Heart left ventricle (tissue), 16 donors: ENCODE measurements at regions not wholly inside any gene's neighbourhood (a gene's known extent, or its start where the extent isn't known, plus 50 kb on each side); places are given as distances from the start of the nearest gene placed in this dataset.

ENCODE experiments used
- ATAC-seq, 4 donors: fragments of 200-7000 bp; cut with Tn5 transposase; one replicate each; pipeline ENCODE4 v1.9.1; 2020 to 2022; ENCODE audit warnings: moderate library complexity in 4 of 4, mild to moderate bottlenecking in 3 of 4, moderate number of reproducible peaks in 1 of 4
- DNase-seq, 5 donors: peaks; one replicate each; pipeline ENCODE4 v3.0.0-alpha.2; 2020
- H3K27ac ChIP-seq, 12 donors: fragments of 200-600 bp; sonication (generic) in 4 of 12; one replicate each; pipeline versions ENCODE4 v1.5.0 to v1.8.0; 2016 to 2022; ENCODE audit warnings: mild to moderate bottlenecking in 2 of 12
- H3K27me3 ChIP-seq, 9 donors: fragments of 200-600 bp; sonication (generic) in 2 of 9; one replicate each; pipeline versions ENCODE4 v1.5.1 to v1.8.0; 2016 to 2022; ENCODE audit warnings: mild to moderate bottlenecking in 3 of 9
- H3K36me3 ChIP-seq, 9 donors: fragments of 200-600 bp; sonication (generic) in 2 of 9; one replicate each; pipeline versions ENCODE4 v1.5.0 to v1.8.0; 2018 to 2022; ENCODE audit warnings: mild to moderate bottlenecking in 2 of 9
- H3K4me1 ChIP-seq, 12 donors: fragments of 200-600 bp; sonication (generic) in 4 of 12; one replicate each; pipeline versions ENCODE4 v1.5.0 to v1.8.0; 2016 to 2022; ENCODE audit warnings: mild to moderate bottlenecking in 3 of 12
- H3K4me3 ChIP-seq, 12 donors: fragments of 200-600 bp; sonication (generic) in 4 of 12; one replicate each; pipeline versions ENCODE4 v1.5.0 to v1.8.0; 2017 to 2022; ENCODE audit warnings: mild to moderate bottlenecking in 9 of 12, moderate library complexity in 4 of 12
- H3K9me3 ChIP-seq, 12 donors: fragments of 200-600 bp; sonication (generic) in 4 of 12; one replicate each; pipeline versions ENCODE4 v1.5.0 to v1.8.0; 2016 to 2022; ENCODE audit warnings: mild to moderate bottlenecking in 1 of 12
- CTCF ChIP-seq, 12 donors: fragments of 200-600 bp; sonication (generic) in 4 of 12; IDR thresholded peaks; one replicate each; pipeline versions ENCODE4 v1.5.0 to v1.8.0; 2018 to 2022; ENCODE audit warnings: antibody characterized with exemption in 12 of 12, mild to moderate bottlenecking in 5 of 12
- POLR2A ChIP-seq, 2 donors: fragments of 450-650 bp; IDR thresholded peaks; one replicate each; pipeline ENCODE4 v1.6.1; 2017; ENCODE audit warnings: antibody characterized with exemption in 2 of 2, mild to moderate bottlenecking in 2 of 2, moderate library complexity in 2 of 2
- WGBS, 4 donors: extraction: QIAGEN DNeasy Blood & Tissue Kit in 2 of 4; methylation state at CpG; one replicate each; pipeline versions ENCODE4 v1.1.5 to v1.1.7; 2013 to 2018; 5-methylcytosine and 5-hydroxymethylcytosine counted together
- intact Hi-C, 10 donors: fragments of 100-400 bp; cut with DNase I; formaldehyde crosslinking; loops; one replicate each; pipeline versions ENCODE4 v1.11.1 to v1.14.2; 2022
- donor health status: ischemic (EF 13 %, LVEDD 7.1; RV severe dilation, severe dysfunction).
- donor health status: healthy with polysubstance abuse.
- donor health status: DM: no; HTN: yes; CAD: no.
- donor health status: DM: no; HTN: no; CAD: no.
- donor health status: ischemic (EF 25% LVEDD 6.9; RV normal size, moderate dysfunction).
- donor health status: ischemic (EF 25% LVEDD 5.7; RV mildly dilated, moderate dysfunction).
- donor health status: healthy.
- donor health status: DM: yes; HTN: yes; CAD: no.
- donor health status: ischemic (EF 35%, LVEDD 5.7; RV mildly dilated, moderate dysfunction).
- donor health status: nonischemic (EF 11% LVEDD 7.7; RV severe dilation, severe dysfunction).
- donor health status: DM: yes; HTN: yes; CAD: no.
- donor health status: PGD.
- donor health status: ischemic (EF 29% LVEDD 5.4; RV normal size, mild dysfunction).
- donor health status: nonischemic (EF 23%, LVEDD 6.1; RV moderate dilation, normal function).

GRCh38 chr10:131846240-131847101 lies 54.3 kb upstream of the PPP2R2D start:
- Histone ChIP-seq H3K36me3 (no peaks in the 10 kb centered on the region), H3K4me3 (no peak overlapping the region), H3K4me1 (no peaks in the 10 kb centered on the region), H3K9me3 (no peaks in the 10 kb centered on the region), H3K27ac (no peak overlapping the region), H3K27me3 (no peaks in the 10 kb centered on the region)
- DNase-seq (peak in 2 of 5 donors; percentile 3 to 13), ATAC-seq (no peak)
- WGBS, 4 donors = 58 to 67% (median 62%) methylated on average over 23 to 26 of the region's 26 CpGs
- TF ChIP-seq CTCF (IDR thresholded peaks at IDR 0.05) = no peak
- no peak for TF ChIP-seq POLR2A (IDR thresholded peaks at IDR 0.05)
- intact Hi-C loops = no loop called here

- Histone ChIP-seq H3K9me3 (no peaks in the 10 kb centered on the region), H3K4me3 (no peak overlapping the region), H3K4me1 (no peaks in the 10 kb centered on the region), H3K36me3 (no peaks in the 10 kb centered on the region), H3K27me3 (no peaks in the 10 kb centered on the region), H3K27ac (no peak overlapping the region)
- intact Hi-C loops = no loop called here
- TF ChIP-seq POLR2A (IDR thresholded peaks at IDR 0.05) = no peak
- no peak for TF ChIP-seq CTCF (IDR thresholded peaks at IDR 0.05)
- WGBS, 4 donors = 77 to 83% (median 80%) methylated on average over 24 to 25 of the region's 25 CpGs
- peak in 2 of 5 donors; percentile 3 to 11 for DNase-seq
- no peak for ATAC-seq
Observed at GRCh38 chr10:131847241-131847783, 53.5 kb upstream of the PPP2R2D start.

- 73 to 83% (median 79%) methylated on average over 9 to 11 of the region's 11 CpGs for WGBS, 4 donors
Observed at GRCh38 chr10:131848296-131848695, 52.5 kb upstream of the PPP2R2D start.

More at GRCh38 chr10:131848296-131848695, 52.5 kb upstream of the PPP2R2D start:
- H3K9me3 ChIP-seq = no peaks in the 10 kb centered on the region
- peaks cover 0 to 2% (median 0%) of the 10 kb centered on the region in 9 donors for H3K27me3 ChIP-seq
- DNase-seq (peak in 2 of 5 donors; percentile 1 to 7), ATAC-seq (no peak)
- no peaks in the 10 kb centered on the region for H3K36me3 ChIP-seq
- H3K4me1 ChIP-seq = no peaks in the 10 kb centered on the region
- H3K4me3 ChIP-seq = no peak overlapping the region
- intact Hi-C loops = no loop called here
- no peak for TF ChIP-seq CTCF (IDR thresholded peaks at IDR 0.05)
- TF ChIP-seq POLR2A (IDR thresholded peaks at IDR 0.05) = no peak
- H3K27ac ChIP-seq = no peak overlapping the region
